ENCODE measurements at regions not wholly inside any gene's neighbourhood (a gene's known extent, or its start where the extent isn't known, plus 50 kb on each side); places are given as distances from the start of the nearest gene placed in this dataset.

GRCh38 chr10:3566627-3567026 is 218.4 kb downstream of the KLF6 start:
- TF ChIP-seq CTCF (IDR thresholded peaks at IDR 0.05) (no peak), POLR2A (IDR thresholded peaks at IDR 0.05) (no peak), POLR2AphosphoS5 (IDR thresholded peaks at IDR 0.05) (no peak)

All from suprapubic skin (tissue), 4 donors.